T-cell (primary cell): ENCODE measurements at regions not wholly inside any gene's neighbourhood (a gene's known extent, or its start where the extent isn't known, plus 50 kb on each side); places are given as distances from the start of the nearest gene placed in this dataset.

ENCODE experiments used
- ATAC-seq, 4 experiments: fragments of 200-7000 bp in 3 of 4; fragments of 150-1000 bp in 1 of 4; cut with Tn5 transposase; replicated peaks in 1 of 4; 1 replicate in 3 of 4; 2 replicates in 1 of 4; pipeline ENCODE4 v1.10.0; 2021; ENCODE audit warnings: moderate library complexity in 3 of 4, mild to moderate bottlenecking in 2 of 4, moderate number of reproducible peaks in 1 of 4
- CTCF ChIA-PET, 2 donors: fragments of 300-600 bp; sonication (Branson Sonifier 250); formaldehyde crosslinking; loops; one replicate each; lab custom pipeline; 2022; ENCODE audit warnings: antibody characterized with exemption in 2 of 2; lab: Charles Lee
- POLR2A ChIA-PET, 2 donors: fragments of 300-600 bp; sonication (Branson Sonifier 250); formaldehyde crosslinking; loops; one replicate each; lab custom pipeline; 2022; ENCODE audit warnings: antibody characterized with exemption in 2 of 2; lab: Charles Lee
- DNase-seq, 35 experiments: peaks; one replicate each; pipeline versions ENCODE4 v3.0.0 to v3.0.0-alpha.2; 2013 to 2023
- H3K27ac ChIP-seq: one replicate; pipeline ENCODE4 v1.5.1; 2013; ENCODE audit warnings: low read length
- H3K27me3 ChIP-seq, 2 experiments: replicated peaks in 1 of 2; 1 replicate in 1 of 2; 2 replicates in 1 of 2; pipeline versions ENCODE4 v1.6.1 to v1.7.0; 2013; ENCODE audit warnings: low read length in 1 of 2, mixed read lengths in 1 of 2; ENCODE audit not compliant: control insufficient read depth in 2 of 2, insufficient read depth in 2 of 2; ENCODE audit errors: extremely low read depth in 1 of 2
- H3K36me3 ChIP-seq, 2 donors: 1 replicate in 1 of 2; 2 replicates in 1 of 2; pipeline versions ENCODE4 v1.6.1 to v1.7.0; 2013; ENCODE audit warnings: low read length in 1 of 2; ENCODE audit not compliant: control insufficient read depth in 2 of 2, insufficient read depth in 1 of 2; ENCODE audit errors: extremely low read depth in 1 of 2
- H3K4me1 ChIP-seq, 2 experiments: 1 replicate in 1 of 2; 2 replicates in 1 of 2; pipeline versions ENCODE4 v1.6.1 to v1.7.0; 2013; ENCODE audit warnings: low read length in 2 of 2, mixed read lengths in 1 of 2; ENCODE audit not compliant: insufficient read depth in 2 of 2, control insufficient read depth in 1 of 2; ENCODE audit errors: extremely low read depth in 1 of 2
- H3K4me3 ChIP-seq, 2 donors: 1 replicate in 1 of 2; 2 replicates in 1 of 2; pipeline versions ENCODE4 v1.5.1 to v1.7.0; 2013; ENCODE audit warnings: mild to moderate bottlenecking in 2 of 2, low read length in 1 of 2, moderate library complexity in 1 of 2; ENCODE audit not compliant: control insufficient read depth in 1 of 2; ENCODE audit errors: extremely low read depth in 1 of 2
- H3K9me3 ChIP-seq: 2 replicates; pipeline ENCODE4 v1.7.0; 2013
- H3K27ac Mint-ChIP-seq, 2 donors: one replicate each; pipeline ENCODE4 v1.8.0; 2020 to 2021; ENCODE audit warnings: mild to moderate bottlenecking in 2 of 2, mixed read lengths in 2 of 2
- H3K27me3 Mint-ChIP-seq, 2 donors: one replicate each; pipeline ENCODE4 v1.8.0; 2021 to 2022; ENCODE audit warnings: mixed read lengths in 2 of 2
- H3K36me3 Mint-ChIP-seq: one replicate; pipeline ENCODE4 v1.8.0; 2021; ENCODE audit warnings: mixed read lengths
- H3K4me1 Mint-ChIP-seq, 3 donors: one replicate each; pipeline ENCODE4 v1.8.0; 2020 to 2022; ENCODE audit warnings: mixed read lengths in 3 of 3, mild to moderate bottlenecking in 1 of 3
- H3K4me3 Mint-ChIP-seq, 3 donors: one replicate each; pipeline ENCODE4 v1.8.0; 2020 to 2022; ENCODE audit warnings: mild to moderate bottlenecking in 3 of 3, mixed read lengths in 3 of 3, moderate library complexity in 3 of 3
- H3K9me3 Mint-ChIP-seq, 3 donors: one replicate each; pipeline ENCODE4 v1.8.0; 2020 to 2022; ENCODE audit warnings: mixed read lengths in 3 of 3
- WGBS: methylation state at CpG from one replicate; pipeline ENCODE4 v1.1.5; 2013; ENCODE audit warnings: missing lambda C conversion rate; ENCODE audit not compliant: insufficient coverage; 5-methylcytosine and 5-hydroxymethylcytosine counted together

DNA sequence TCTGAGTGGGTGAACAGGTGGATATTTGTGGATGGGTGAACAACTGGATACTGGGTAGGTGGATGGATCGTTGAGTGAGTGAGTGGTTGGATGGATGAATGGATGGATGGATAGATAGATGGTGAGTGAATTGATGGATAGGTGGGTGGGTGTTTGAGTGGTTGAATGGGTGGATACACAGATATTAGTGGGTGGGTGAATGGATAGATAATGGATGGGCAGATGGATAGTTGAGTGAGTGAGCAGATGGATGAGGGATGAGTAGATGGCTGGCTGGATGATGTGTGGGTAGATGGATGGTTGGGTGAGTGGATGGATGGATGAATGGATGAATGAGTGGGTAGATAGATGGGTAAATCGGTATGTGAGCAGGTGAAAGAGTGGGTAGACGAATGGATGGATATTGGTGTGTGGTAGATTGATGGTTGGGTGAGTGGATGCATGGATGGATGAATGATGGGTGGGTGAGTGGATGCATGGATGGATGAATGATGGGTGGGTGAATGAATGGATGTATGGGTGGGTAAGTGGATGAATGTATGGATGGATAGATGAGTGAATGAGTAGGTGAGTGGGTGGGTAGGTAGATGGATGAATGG lies 406.7 kb downstream of the MN1 start:
- Histone ChIP-seq H3K4me3 (no peak overlapping the region), H3K36me3 (no peaks in the 10 kb centered on the region), H3K4me1 (no peaks in the 10 kb centered on the region), H3K27me3 (peaks cover 0 to 5% of the 10 kb centered on the region in 2 experiments), H3K27ac (no peak overlapping the region), H3K9me3 (no peaks in the 10 kb centered on the region)
- POLR2A ChIA-PET = no interaction called here
- DNase-seq (no peak), ATAC-seq (no peak)
- no peak overlapping the region for H3K27ac Mint-ChIP-seq
- H3K4me3 Mint-ChIP-seq = no peak overlapping the region
- H3K36me3 Mint-ChIP-seq = no peaks in the 10 kb centered on the region
- no peaks in the 10 kb centered on the region for H3K4me1 Mint-ChIP-seq
- peaks cover 6 to 22% of the 10 kb centered on the region in 2 donors for H3K27me3 Mint-ChIP-seq
- CTCF ChIA-PET = no interaction called here
- peaks cover 0 to 9% (median 0%) of the 10 kb centered on the region in 3 donors for H3K9me3 Mint-ChIP-seq
- 76% methylated on average over 3 of the region's 3 CpGs for WGBS

DNA sequence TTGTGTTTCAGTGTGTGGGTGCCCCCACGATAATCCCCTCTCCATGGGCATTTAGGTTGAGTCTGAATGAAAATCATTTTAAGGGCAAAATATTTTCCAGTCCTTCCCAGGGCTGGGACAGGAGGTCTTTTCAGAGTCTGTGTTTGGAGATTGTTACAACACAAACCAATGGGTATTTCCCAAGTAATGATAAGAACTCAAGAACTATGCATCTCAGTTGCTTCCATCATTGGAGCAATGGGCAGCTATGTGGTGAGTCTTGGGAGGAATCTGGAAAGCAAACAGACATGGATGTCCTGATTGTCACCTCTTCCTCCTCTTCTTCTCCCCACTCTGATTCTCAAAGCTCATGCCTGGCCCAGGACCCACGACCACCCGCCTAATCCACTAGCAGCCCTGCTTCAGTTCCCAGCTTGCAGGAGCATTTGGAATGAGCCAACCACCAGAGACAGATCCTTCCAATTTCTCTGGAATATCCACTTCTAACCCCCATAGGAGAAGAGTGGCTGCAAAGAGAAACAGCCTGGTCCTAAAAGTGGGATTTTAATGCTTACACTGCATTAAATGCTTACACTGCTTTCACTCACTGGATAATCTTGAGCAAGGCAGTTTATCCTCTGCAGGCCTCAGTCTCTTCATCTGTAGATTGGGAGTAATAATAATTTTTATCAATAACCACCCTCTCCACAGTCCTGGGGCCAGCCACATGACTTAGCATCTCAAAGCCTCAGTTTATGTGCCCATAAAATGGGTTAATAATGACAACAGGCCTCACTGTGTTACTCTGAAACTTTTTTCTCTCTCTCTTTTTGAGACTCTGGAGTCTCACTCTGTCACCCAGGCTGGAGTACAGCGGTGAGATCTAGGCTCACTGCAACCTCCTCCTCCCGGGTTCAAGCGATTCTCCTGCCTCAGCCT lies 404.3 kb downstream of the MN1 start:
- Mint-ChIP-seq H3K27me3 (peaks cover 0 to 27% of the 10 kb centered on the region in 2 donors), H3K9me3 (peaks cover 2 to 16% (median 4%) of the 10 kb centered on the region in 3 donors), H3K36me3 (no peaks in the 10 kb centered on the region), H3K4me3 (no peak overlapping the region), H3K27ac (no peak overlapping the region), H3K4me1 (no peaks in the 10 kb centered on the region)
- ChIA-PET POLR2A (no interaction called here), CTCF (no interaction called here)
- Histone ChIP-seq H3K4me3 (no peak overlapping the region), H3K27me3 (peaks cover 0 to 5% of the 10 kb centered on the region in 2 experiments), H3K9me3 (no peaks in the 10 kb centered on the region), H3K27ac (no peak overlapping the region), H3K36me3 (no peaks in the 10 kb centered on the region), H3K4me1 (no peaks in the 10 kb centered on the region)
- DNase-seq (no peak), ATAC-seq (no peak)
- WGBS = 88% methylated on average over 5 of the region's 6 CpGs

DNA sequence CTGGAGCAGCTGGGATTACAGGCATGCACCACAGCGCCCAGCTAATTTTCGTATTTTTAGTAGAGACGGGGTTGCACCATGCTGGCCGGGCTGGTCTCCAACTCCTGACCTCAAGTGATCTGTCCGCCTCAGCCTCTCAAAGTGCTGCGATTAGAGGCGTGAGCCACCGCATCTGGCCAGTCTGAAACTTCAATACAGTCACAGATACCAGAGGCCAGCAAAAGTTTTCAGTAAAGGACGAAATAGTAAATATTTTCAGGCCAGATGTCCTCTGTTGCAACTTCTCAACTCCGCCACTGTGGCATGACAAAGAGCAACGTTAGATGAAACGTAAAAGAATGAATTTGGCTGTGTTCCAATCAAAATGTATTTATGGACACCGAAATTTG lies 403.6 kb downstream of the MN1 start:
- no peaks in the 10 kb centered on the region for H3K4me1 Mint-ChIP-seq

DNA sequence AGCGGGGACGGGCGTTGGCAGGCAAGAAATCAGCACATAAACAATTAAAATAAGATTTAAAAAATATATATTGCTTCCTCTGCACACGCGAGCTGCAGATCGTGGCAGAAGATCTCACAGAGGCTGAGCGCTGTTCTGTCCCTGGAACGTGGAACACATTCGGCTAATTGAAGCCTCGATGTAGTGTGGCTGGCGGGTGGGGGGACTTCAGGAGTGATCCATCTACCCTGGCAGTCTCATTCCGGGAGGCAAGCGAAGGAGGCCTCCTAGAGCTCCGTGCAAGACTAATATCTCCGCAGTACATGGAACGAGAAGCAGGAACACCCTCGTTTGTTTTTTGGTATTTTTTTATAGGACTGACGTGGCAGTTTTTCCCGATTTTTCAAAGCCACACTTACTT lies 402.4 kb downstream of the MN1 start:
- Mint-ChIP-seq H3K4me3 (no peak overlapping the region), H3K27me3 (peaks cover 0 to 26% of the 10 kb centered on the region in 2 donors), H3K9me3 (peaks cover 2 to 16% (median 4%) of the 10 kb centered on the region in 3 donors), H3K27ac (no peak overlapping the region), H3K36me3 (no peaks in the 10 kb centered on the region), H3K4me1 (no peaks in the 10 kb centered on the region)
- H3K27ac ChIP-seq = no peak overlapping the region
- ATAC-seq = no peak
- no peaks in the 10 kb centered on the region for H3K9me3 ChIP-seq
- WGBS = 74% methylated on average over 6 of the region's 19 CpGs
- H3K36me3 ChIP-seq = no peaks in the 10 kb centered on the region
- no peak for DNase-seq
- H3K27me3 ChIP-seq = peaks cover 0 to 5% of the 10 kb centered on the region in 2 experiments
- CTCF ChIA-PET = no interaction called here
- H3K4me3 ChIP-seq = no peak overlapping the region
- POLR2A ChIA-PET = no interaction called here
- no peaks in the 10 kb centered on the region for H3K4me1 ChIP-seq

More for the DNA sequence above, 403.6 kb downstream of the MN1 start:
- H3K9me3 Mint-ChIP-seq = peaks cover 2 to 16% (median 4%) of the 10 kb centered on the region in 3 donors
- H3K4me3 Mint-ChIP-seq = no peak overlapping the region
- CTCF ChIA-PET = no interaction called here
- Histone ChIP-seq H3K27me3 (peaks cover 0 to 5% of the 10 kb centered on the region in 2 experiments), H3K27ac (no peak overlapping the region), H3K4me3 (no peak overlapping the region), H3K36me3 (no peaks in the 10 kb centered on the region), H3K9me3 (no peaks in the 10 kb centered on the region), H3K4me1 (no peaks in the 10 kb centered on the region)
- ATAC-seq (no peak), DNase-seq (no peak)
- POLR2A ChIA-PET = no interaction called here
- 84% methylated on average over 12 of the region's 13 CpGs for WGBS
- H3K36me3 Mint-ChIP-seq = no peaks in the 10 kb centered on the region
- no peak overlapping the region for H3K27ac Mint-ChIP-seq
- peaks cover 0 to 27% of the 10 kb centered on the region in 2 donors for H3K27me3 Mint-ChIP-seq

DNA sequence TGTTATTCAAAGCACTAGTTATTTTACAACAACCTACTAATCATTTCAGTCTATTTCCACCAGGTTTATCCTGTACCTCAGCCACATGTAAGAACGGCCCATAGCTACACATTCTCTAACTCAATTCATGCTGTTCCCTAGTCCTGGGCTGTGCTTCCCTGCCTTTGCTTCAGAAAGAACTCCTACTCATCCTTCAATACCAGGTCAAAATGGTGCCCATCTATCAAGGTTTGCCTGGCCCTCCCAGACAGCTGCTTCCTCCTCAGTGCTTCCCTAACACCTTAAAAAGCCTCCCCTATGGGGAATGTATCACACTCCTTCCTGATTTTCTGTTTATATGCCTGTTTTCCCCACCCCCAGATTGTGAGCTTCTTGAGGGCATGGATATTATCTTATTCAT lies 400.7 kb downstream of the MN1 start:
- 0% methylated on average over 1 of the region's 1 CpG for WGBS
- Mint-ChIP-seq H3K9me3 (peaks cover 2 to 12% (median 8%) of the 10 kb centered on the region in 3 donors), H3K27me3 (peaks cover 7 to 21% of the 10 kb centered on the region in 2 donors), H3K36me3 (no peaks in the 10 kb centered on the region), H3K4me1 (no peaks in the 10 kb centered on the region), H3K27ac (no peak overlapping the region), H3K4me3 (no peak overlapping the region)
- Histone ChIP-seq H3K9me3 (no peaks in the 10 kb centered on the region), H3K4me1 (no peaks in the 10 kb centered on the region), H3K36me3 (no peaks in the 10 kb centered on the region), H3K27me3 (peaks cover 0 to 9% of the 10 kb centered on the region in 2 experiments), H3K4me3 (no peak overlapping the region), H3K27ac (no peak overlapping the region)
- ATAC-seq (no peak), DNase-seq (no peak)
- ChIA-PET CTCF (no interaction called here), POLR2A (no interaction called here)

DNA sequence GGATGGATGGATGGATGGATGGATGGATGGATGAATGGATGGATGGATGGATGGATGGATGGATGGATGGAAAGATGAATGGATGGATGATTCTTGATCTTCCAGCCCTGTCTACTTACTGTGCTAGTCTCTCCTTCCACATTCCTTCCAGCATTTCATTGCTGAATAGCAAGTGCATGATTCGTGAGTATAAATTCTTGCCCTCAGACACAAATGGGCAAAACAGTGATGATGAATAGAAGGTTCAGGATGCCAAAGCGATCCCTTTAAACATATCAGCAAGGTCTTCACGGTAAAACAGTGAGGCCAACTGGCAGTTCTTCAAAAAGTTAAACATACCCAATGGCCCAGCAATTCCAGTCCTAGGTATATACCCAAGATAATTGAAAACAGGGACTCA lies 400.2 kb downstream of the MN1 start:
- ChIA-PET CTCF (no interaction called here), POLR2A (no interaction called here)
- Mint-ChIP-seq H3K4me3 (no peak overlapping the region), H3K27ac (no peak overlapping the region), H3K9me3 (peaks cover 2 to 12% (median 8%) of the 10 kb centered on the region in 3 donors), H3K36me3 (no peaks in the 10 kb centered on the region), H3K4me1 (no peaks in the 10 kb centered on the region), H3K27me3 (peaks cover 7 to 26% of the 10 kb centered on the region in 2 donors)
- Histone ChIP-seq H3K27me3 (peaks cover 0 to 11% of the 10 kb centered on the region in 2 experiments), H3K36me3 (no peaks in the 10 kb centered on the region), H3K4me3 (no peak overlapping the region), H3K4me1 (no peaks in the 10 kb centered on the region), H3K27ac (no peak overlapping the region), H3K9me3 (no peaks in the 10 kb centered on the region)
- no peak for DNase-seq
- ATAC-seq = no peak
- WGBS = no CpG with 5 or more reads among the region's 3 CpGs
